AG04450 (cell line): ENCODE measurements at regions not wholly inside any gene's neighbourhood (a gene's known extent, or its start where the extent isn't known, plus 50 kb on each side); places are given as distances from the start of the nearest gene placed in this dataset.
"Not testable (repeated sequence)": the region's sequence is repeated elsewhere in the genome, so short reads cannot be mapped to it uniquely, and the experiment has no call there.

Source experiments
- CTCF ChIA-PET: fragments of 300-600, 350-600 bp; formaldehyde crosslinking; extraction: SDS; loops from one replicate; lab custom pipeline; 2022; ENCODE audit warnings: antibody characterized with exemption, inconsistent platforms; lab: Charles Lee
- POLR2A ChIA-PET: fragments of 350-600 bp; formaldehyde crosslinking; extraction: SDS; loops from one replicate; lab custom pipeline; 2021; ENCODE audit warnings: antibody characterized with exemption, inconsistent platforms; lab: Yijun Ruan, JAX
- DNase-seq: peaks from one replicate; pipeline ENCODE4 v3.0.0-alpha.2; 2011; ENCODE audit warnings: low read depth, low spot score
- H3K27ac ChIP-seq: one replicate; pipeline ENCODE4 v1.5.1; 2012; ENCODE audit warnings: low read depth, low read length, control low read depth
- H3K27me3 ChIP-seq: one replicate; pipeline ENCODE4 v1.6.0; 2012; ENCODE audit warnings: low read length; ENCODE audit not compliant: control insufficient read depth, insufficient read depth
- H3K4me3 ChIP-seq: 2 replicates; pipeline ENCODE4 v1.5.1; 2011; ENCODE audit warnings: mild to moderate bottlenecking, low read depth, low read length, control low read depth
- H3K9me3 ChIP-seq: 2 replicates; pipeline ENCODE4 v1.5.1; 2012; ENCODE audit warnings: low read length; ENCODE audit not compliant: control insufficient read depth, insufficient read depth
- CTCF ChIP-seq: IDR thresholded peaks from 2 replicates; pipeline ENCODE4 v1.5.1; 2011; ENCODE audit warnings: low read depth, low read length, control low read depth, inconsistent platforms

- POLR2A ChIA-PET, result no interaction called here
- DNase-seq, result no peak
- CTCF ChIA-PET, result no interaction called here
- no peaks in the 10 kb centered on the region for H3K27me3 ChIP-seq
- no peaks in the 10 kb centered on the region for H3K9me3 ChIP-seq
- no peak overlapping the region for H3K27ac ChIP-seq
- TF ChIP-seq CTCF, result no peak
- no peak overlapping the region for H3K4me3 ChIP-seq
Observed at GRCh38 chrX:95441836-95442235, 1242.8 kb upstream of the DIAPH2 start.

- no peaks in the 10 kb centered on the region for H3K9me3 ChIP-seq
- no peaks in the 10 kb centered on the region for H3K27me3 ChIP-seq
- no peak overlapping the region for H3K27ac ChIP-seq
- POLR2A ChIA-PET, result no interaction called here
- CTCF ChIA-PET, result no interaction called here
- no peak for TF ChIP-seq CTCF
- DNase-seq, result no peak
- H3K4me3 ChIP-seq, result no peak overlapping the region
Observed at GRCh38 chrX:95484781-95485180, 1199.9 kb upstream of the DIAPH2 start.

GRCh38 chrX:95505721-95506120 is 1178.9 kb upstream of the DIAPH2 start:
- no peaks in the 10 kb centered on the region for H3K9me3 ChIP-seq
- no peak overlapping the region for H3K27ac ChIP-seq
- no peak for TF ChIP-seq CTCF
- ChIA-PET CTCF (no interaction called here), POLR2A (no interaction called here)
- H3K4me3 ChIP-seq, result no peak overlapping the region
- no peak for DNase-seq
- H3K27me3 ChIP-seq, result no peaks in the 10 kb centered on the region

- DNase-seq, result no peak
- CTCF ChIA-PET, result no interaction called here
- TF ChIP-seq CTCF, result no peak
- Histone ChIP-seq H3K9me3 (no peaks in the 10 kb centered on the region), H3K27me3 (no peaks in the 10 kb centered on the region), H3K27ac (no peak overlapping the region), H3K4me3 (no peak overlapping the region)
- POLR2A ChIA-PET, result no interaction called here
Observed at GRCh38 chrX:95509474-95509873, 1175.2 kb upstream of the DIAPH2 start.

- CTCF ChIA-PET, H3K9me3 ChIP-seq, H3K27me3 ChIP-seq, H3K4me3 ChIP-seq, POLR2A ChIA-PET, DNase-seq, H3K27ac ChIP-seq: not testable (repeated sequence)
Observed at GRCh38 chrX:95524018-95524417, 1160.6 kb upstream of the DIAPH2 start.

GRCh38 chrX:95536111-95536510 is 1148.5 kb upstream of the DIAPH2 start:
- no peak for DNase-seq
- ChIA-PET CTCF (no interaction called here), POLR2A (no interaction called here)
- no peaks in the 10 kb centered on the region for H3K27me3 ChIP-seq
- TF ChIP-seq CTCF, result no peak
- no peak overlapping the region for H3K27ac ChIP-seq
- H3K4me3 ChIP-seq, result no peak overlapping the region
- H3K9me3 ChIP-seq, result no peaks in the 10 kb centered on the region
